Rectal smooth muscle tissue (tissue), 1 donor: ENCODE measurements at regions not wholly inside any gene's neighbourhood (a gene's known extent, or its start where the extent isn't known, plus 50 kb on each side); places are given as distances from the start of the nearest gene placed in this dataset.
"Not testable (repeated sequence)": the region's sequence is repeated elsewhere in the genome, so short reads cannot be mapped to it uniquely, and the experiment has no call there.

ENCODE experiments used
- H3K27ac ChIP-seq: one replicate; pipeline ENCODE4 v1.7.0; 2013; ENCODE audit warnings: low read depth, low read length, inconsistent platforms
- H3K27me3 ChIP-seq: one replicate; pipeline ENCODE4 v1.7.0; 2013; ENCODE audit warnings: low read length; ENCODE audit not compliant: control insufficient read depth, insufficient read depth
- H3K36me3 ChIP-seq: one replicate; pipeline ENCODE4 v1.7.0; 2013; ENCODE audit warnings: low read length; ENCODE audit not compliant: control insufficient read depth, insufficient read depth
- H3K4me1 ChIP-seq: one replicate; pipeline ENCODE4 v1.7.0; 2013; ENCODE audit warnings: low read length; ENCODE audit not compliant: control insufficient read depth, insufficient read depth
- H3K4me3 ChIP-seq: one replicate; pipeline ENCODE4 v1.7.0; 2013; ENCODE audit warnings: low read length
- H3K9ac ChIP-seq: one replicate; pipeline ENCODE4 v1.7.0; 2013; ENCODE audit warnings: low read length

GRCh38 chr2:89537862-89538261 is 846.4 kb downstream of the RPIA start:
- H3K27me3 ChIP-seq, H3K4me1 ChIP-seq, H3K36me3 ChIP-seq, H3K4me3 ChIP-seq, H3K27ac ChIP-seq, H3K9ac ChIP-seq: not testable (repeated sequence)

DNA sequence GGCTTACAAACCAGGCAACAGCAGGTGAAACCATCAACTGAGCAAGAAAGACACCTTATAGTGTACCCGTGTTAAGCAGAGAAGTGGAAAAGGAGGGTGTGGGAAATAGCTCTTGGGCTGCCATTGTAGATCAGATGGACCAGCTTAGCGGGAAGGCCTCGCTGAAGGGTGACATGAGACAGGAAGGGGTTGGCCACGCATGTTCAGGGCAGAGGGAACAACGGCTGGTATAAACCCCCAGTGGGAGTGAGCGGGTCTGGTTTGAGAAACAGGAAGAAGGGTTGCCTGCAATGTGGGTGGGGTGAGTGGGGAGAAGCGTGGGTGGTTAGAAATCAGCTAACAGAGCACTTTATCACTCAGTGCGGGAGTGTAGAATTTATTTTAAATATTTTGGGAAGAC is 852.6 kb downstream of the RPIA start:
- H3K27ac ChIP-seq, H3K4me1 ChIP-seq, H3K4me3 ChIP-seq, H3K36me3 ChIP-seq, H3K27me3 ChIP-seq, H3K9ac ChIP-seq: not testable (repeated sequence)

DNA sequence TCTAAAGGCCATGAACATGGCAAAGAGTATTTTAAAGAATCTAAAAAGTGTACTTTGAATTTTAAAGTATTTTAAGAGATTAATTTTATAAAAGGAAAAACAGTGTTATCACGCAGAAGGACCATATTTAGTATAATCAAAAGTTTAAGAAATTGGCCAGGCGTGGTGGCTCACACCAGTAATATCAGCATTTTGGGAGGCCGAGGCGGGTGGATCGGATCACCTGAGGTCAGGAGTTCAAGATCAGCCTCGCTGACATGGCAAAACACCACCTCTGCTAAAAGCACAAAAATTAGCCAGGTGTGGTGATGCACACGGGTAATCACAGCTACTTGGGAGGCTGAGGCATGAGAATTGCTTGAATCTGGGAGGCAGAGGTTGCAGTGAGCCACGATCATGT is 887.7 kb downstream of the RPIA start:
- not testable (repeated sequence) for H3K27me3 ChIP-seq, H3K27ac ChIP-seq

GRCh38 chr2:89582816-89583215 is 891.3 kb downstream of the RPIA start:
- H3K36me3 ChIP-seq, H3K4me3 ChIP-seq, H3K27ac ChIP-seq, H3K27me3 ChIP-seq, H3K4me1 ChIP-seq, H3K9ac ChIP-seq: not testable (repeated sequence)

More for the DNA sequence above, 887.7 kb downstream of the RPIA start:
- not testable (repeated sequence) for H3K9ac ChIP-seq, H3K4me1 ChIP-seq, H3K36me3 ChIP-seq, H3K4me3 ChIP-seq

DNA sequence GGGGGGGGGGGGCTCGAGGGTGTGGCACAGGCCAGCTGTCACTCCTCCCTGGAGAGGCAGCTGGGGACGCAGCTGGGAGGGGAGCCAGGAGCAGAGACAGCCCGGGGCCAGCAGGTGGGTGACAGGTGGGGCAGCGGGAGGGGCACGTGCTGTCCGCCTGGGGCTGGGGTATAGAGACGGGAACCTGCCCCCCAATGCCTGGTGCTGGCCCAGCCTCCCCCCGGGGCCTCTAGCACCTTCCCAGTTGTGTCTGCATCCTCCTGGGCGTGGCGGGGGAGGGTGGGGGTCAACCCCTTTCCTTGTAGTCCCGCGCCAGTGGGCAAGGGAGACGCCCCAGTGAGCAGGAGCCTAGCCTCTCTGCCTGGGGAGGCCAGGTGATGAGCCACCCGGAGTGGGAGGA is 892.6 kb downstream of the RPIA start:
- H3K9ac ChIP-seq, H3K4me3 ChIP-seq, H3K27me3 ChIP-seq, H3K27ac ChIP-seq, H3K36me3 ChIP-seq, H3K4me1 ChIP-seq: not testable (repeated sequence)

DNA sequence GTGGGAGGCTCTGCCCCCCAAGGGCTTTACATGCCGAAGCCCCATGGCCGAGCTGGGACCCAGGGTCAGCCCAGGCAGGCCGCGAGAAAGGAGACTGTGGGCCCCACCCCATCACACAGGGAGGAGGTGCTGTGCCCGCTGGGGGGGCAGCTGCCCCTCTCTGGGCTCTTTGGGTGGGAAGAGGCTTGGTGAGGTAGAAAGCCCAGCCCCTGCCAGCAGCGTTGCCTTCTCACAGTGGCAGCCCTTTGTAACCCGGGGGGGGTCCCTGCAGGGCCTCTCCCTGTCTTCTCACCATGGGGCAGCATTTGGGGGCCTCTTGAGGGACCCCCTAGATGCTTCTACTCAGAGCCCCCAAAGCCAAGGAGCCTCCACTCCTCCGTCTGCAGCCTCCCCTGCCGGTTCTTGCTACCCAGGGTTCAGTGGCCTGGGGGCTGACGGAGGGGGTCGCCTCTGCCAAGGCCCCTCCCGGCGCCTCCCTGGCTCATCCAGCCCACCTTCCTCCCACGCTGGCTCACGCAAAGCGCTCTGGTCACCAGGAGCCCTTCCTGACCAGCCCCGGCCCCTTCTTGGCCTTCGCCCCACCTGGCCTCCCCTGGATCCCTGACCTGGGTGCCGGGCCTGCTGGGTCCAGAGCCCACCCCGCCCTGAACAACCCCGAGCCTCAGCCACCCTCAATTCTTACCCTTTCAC is 893.5 kb downstream of the RPIA start:
- not testable (repeated sequence) for H3K9ac ChIP-seq, H3K4me1 ChIP-seq, H3K36me3 ChIP-seq, H3K27ac ChIP-seq, H3K27me3 ChIP-seq
- peak overlapping the region; percentile 41 for H3K4me3 ChIP-seq

DNA sequence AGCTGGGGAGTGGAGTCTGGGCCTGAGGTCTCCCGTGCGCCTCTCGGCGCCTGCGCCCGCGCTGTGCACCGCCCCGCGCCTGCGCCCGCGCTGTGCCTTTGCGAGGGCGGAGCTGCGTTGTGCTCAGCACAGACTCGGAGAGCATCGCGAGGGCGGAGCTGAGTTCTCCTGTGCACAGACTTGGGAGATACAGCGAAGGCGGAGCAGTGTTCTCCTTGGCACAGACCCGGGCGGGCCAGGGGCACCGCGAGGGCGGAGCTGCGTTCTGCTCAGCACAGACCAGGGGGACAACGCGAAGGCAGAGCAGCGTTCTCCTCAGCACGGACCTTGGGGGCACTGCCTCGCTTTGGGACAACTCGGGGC is 894.1 kb downstream of the RPIA start:
- H3K4me1 ChIP-seq, H3K36me3 ChIP-seq, H3K27me3 ChIP-seq, H3K9ac ChIP-seq, H3K27ac ChIP-seq: not testable (repeated sequence)
- peak overlapping the region; percentile 65 for H3K4me3 ChIP-seq

- H3K9ac ChIP-seq, H3K4me3 ChIP-seq, H3K27ac ChIP-seq, H3K4me1 ChIP-seq, H3K36me3 ChIP-seq, H3K27me3 ChIP-seq: not testable (repeated sequence)
Measured at GRCh38 chr2:89599843-89600242, 908.4 kb downstream of the RPIA start.

DNA sequence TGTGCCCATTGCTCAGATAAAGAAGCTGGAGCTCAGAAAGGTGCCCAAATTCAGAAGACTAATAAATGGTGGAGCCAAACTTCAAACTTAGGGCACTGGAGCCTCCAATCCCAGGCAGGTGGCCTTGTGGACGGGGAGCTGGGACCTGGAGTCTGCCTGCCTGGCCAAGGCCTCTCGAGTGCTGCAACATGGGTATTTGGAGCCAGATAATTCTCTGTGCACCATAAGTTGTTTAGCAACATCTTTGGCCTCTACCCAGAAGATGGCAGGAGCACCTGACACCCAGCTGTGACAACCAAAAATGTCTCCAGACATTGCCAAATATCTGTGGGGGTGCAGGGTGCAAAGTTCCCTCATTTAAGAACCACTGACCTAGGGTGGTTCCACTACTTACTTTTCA is 915.0 kb downstream of the RPIA start:
- not testable (repeated sequence) for H3K27ac ChIP-seq, H3K9ac ChIP-seq, H3K27me3 ChIP-seq, H3K4me3 ChIP-seq, H3K36me3 ChIP-seq, H3K4me1 ChIP-seq

DNA sequence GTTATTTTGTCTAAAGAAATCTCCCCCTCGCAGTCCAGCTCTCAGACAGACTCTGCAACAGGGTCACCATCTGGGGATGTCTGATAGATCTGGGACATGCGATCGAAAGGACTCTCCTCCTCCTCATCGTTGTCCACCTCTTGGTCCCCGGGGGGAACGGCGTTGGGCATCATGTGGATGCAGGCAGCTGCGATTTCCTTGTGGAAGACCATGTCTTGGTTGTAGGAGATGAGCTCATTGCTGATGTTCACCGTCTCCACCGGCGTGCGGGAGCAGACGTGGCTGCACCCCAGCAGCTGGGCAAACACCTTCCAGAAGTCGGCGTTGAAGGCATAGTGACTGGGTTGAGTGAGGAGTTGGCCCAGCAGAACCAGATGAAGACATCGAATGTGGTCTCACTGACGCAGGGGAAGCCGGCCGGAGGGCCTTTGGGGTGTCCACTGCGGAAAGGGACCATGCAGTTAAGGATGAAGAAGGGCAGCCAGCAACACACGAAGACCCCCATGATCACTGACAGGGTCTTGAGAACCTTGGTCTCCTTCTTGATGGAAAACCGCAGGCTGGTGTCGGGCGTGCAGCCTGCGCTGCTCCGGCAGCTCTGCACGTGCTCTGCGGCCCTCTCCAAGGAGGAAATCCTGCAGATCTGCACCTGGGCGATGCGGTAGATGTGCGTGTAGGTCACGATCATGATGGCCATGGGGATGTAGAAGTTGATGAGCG is 918.9 kb downstream of the RPIA start:
- not testable (repeated sequence) for H3K27ac ChIP-seq

DNA sequence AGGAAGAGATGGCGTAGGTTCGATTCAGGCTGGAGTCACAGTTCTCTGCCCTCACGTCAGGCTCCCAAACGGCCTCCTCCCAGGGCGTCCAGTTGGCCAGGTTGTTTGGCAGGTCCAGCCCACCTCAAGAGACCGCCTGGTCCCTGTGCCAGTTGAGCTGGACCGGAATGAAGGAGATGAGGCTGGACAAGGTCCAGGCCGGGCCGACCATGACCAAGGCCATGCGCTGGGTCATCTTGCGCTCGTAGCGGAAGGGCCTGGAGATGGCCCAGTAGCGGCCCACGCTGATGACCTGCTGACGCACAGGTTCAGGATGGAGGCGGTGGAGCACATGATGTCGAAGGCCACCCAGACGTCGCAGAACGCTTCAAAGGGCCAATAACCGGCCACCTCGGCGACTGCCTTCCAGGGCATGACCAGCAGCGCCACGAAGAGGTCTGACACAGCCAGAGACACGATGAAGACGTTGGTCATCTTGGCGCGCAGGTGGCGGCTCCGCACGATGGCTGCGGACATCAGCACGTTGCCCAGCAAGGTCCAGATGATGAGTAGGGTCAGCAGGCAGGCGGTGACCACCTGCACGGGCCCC is 919.5 kb downstream of the RPIA start:
- not testable (repeated sequence) for H3K4me1 ChIP-seq, H3K36me3 ChIP-seq, H3K27ac ChIP-seq, H3K9ac ChIP-seq, H3K27me3 ChIP-seq, H3K4me3 ChIP-seq

More for the DNA sequence above, 918.9 kb downstream of the RPIA start:
- H3K27me3 ChIP-seq, H3K4me3 ChIP-seq, H3K9ac ChIP-seq, H3K4me1 ChIP-seq, H3K36me3 ChIP-seq: not testable (repeated sequence)

DNA sequence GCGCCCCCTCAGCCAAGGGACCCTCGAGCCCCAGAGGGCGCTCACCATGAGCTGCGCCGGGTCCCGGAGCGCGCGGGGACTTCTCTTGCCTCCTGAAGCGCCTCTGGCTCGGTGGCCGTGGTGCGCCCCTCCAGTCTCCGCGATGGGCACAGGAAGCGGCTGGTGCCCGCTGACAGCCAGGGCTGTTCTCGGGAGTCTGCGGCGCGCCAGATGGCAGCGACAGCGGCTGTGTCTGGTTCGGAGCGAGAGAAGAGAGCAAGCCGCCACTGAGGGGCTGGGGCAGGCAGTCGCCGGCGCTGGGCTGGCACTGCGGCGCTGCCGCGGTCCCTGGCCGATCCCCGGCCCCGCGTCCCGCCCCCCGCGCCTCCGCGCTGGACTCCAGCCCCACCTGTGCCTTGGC is 920.2 kb downstream of the RPIA start:
- H3K4me1 ChIP-seq, H3K4me3 ChIP-seq, H3K9ac ChIP-seq, H3K36me3 ChIP-seq, H3K27ac ChIP-seq, H3K27me3 ChIP-seq: not testable (repeated sequence)

DNA sequence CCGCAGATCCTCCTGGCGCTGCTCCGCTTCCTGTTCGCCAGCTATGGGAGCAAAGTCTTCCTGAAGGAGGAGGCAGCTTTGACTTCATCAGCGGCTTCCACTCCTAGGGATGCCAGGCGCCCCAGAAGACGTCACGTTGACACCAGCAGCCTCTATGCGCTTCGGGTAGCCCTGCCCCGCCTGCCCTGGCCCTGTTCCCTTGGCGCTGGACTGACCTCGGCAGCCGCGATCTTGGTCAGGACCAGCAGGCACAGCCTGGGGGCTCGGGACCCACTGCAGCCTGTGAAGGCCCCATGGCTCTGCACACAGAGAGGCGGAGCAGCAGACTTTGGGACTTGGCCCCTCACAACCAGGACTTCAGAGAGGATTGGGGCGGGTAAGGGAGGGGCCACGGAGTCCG is 957.8 kb downstream of the RPIA start:
- H3K27ac ChIP-seq, H3K36me3 ChIP-seq, H3K9ac ChIP-seq, H3K4me3 ChIP-seq, H3K27me3 ChIP-seq, H3K4me1 ChIP-seq: not testable (repeated sequence)
